ENCODE measurements at regions not wholly inside any gene's neighbourhood (a gene's known extent, or its start where the extent isn't known, plus 50 kb on each side); places are given as distances from the start of the nearest gene placed in this dataset.

DNA sequence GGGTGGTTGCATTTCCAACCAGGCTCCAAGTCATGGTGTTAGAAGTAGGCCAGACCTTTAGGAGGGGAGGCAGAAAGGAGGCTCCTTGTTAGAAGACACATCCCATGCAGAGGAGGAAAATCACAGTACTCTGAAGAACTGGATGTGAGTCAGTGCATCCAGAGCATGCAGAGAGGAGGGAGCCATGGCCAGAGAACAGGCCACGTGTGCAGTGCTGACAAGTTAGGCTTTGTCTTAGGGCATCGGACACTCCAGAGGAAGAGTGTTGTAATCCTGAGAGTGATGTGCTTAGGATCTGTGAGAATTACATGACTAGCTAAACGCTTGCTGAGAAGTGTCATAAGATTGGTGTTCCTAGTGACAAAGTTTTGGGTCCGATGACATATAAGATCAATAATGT lies 456.5 kb upstream of the THRB start:
- TF ChIP-seq, protein P1, sequence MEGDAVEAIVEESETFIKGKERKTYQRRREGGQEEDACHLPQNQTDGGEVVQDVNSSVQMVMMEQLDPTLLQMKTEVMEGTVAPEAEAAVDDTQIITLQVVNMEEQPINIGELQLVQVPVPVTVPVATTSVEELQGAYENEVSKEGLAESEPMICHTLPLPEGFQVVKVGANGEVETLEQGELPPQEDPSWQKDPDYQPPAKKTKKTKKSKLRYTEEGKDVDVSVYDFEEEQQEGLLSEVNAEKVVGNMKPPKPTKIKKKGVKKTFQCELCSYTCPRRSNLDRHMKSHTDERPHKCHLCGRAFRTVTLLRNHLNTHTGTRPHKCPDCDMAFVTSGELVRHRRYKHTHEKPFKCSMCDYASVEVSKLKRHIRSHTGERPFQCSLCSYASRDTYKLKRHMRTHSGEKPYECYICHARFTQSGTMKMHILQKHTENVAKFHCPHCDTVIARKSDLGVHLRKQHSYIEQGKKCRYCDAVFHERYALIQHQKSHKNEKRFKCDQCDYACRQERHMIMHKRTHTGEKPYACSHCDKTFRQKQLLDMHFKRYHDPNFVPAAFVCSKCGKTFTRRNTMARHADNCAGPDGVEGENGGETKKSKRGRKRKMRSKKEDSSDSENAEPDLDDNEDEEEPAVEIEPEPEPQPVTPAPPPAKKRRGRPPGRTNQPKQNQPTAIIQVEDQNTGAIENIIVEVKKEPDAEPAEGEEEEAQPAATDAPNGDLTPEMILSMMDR (IDR thresholded peaks at IDR 0.05), result no peak
- no peak for TF ChIP-seq POLR2AphosphoS5 (IDR thresholded peaks at IDR 0.05)
- TF ChIP-seq EP300 (IDR thresholded peaks at IDR 0.05), result no peak
- TF ChIP-seq POLR2A (IDR thresholded peaks at IDR 0.05), result no peak

Measured in suprapubic skin (tissue), 4 donors.